GM12865 (cell line): ENCODE measurements at regions not wholly inside any gene's neighbourhood (a gene's known extent, or its start where the extent isn't known, plus 50 kb on each side); places are given as distances from the start of the nearest gene placed in this dataset.

Experiments
- DNase-seq: peaks from one replicate; pipeline ENCODE4 v3.0.0; 2010; ENCODE audit warnings: low read depth
- H3K4me3 ChIP-seq: 2 replicates; pipeline ENCODE4 v1.5.1; 2011; ENCODE audit warnings: mild to moderate bottlenecking, low read depth, low read length, control low read depth
- TF ChIP-seq, protein P1 (sequence below): IDR thresholded peaks from 2 replicates; pipeline ENCODE4 v1.5.1; 2011; ENCODE audit warnings: low read length, control low read depth, low read depth, inconsistent platforms; ENCODE audit not compliant: insufficient read depth; ENCODE audit errors: missing control alignments

DNA sequence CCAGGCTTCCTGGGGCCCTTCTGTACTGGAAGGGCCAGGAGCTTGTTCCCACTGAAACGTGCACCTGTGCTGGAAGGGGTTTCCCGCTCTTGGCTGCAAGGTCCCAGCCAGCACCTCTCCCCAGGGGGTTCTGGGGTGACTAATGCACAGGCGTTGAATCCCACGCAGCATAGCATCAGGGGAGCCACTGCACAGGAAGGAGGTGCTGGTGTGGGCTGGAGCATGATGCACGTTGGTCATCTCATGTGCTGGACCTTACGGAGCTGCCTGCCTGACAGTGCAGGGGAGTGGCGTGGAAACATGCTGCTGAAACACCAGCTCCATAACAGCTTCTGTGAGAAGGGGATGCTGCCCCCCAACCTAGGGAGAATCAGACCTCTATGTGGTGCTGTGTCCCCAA is 623.0 kb downstream of the AACS start:
- TF ChIP-seq, protein P1, sequence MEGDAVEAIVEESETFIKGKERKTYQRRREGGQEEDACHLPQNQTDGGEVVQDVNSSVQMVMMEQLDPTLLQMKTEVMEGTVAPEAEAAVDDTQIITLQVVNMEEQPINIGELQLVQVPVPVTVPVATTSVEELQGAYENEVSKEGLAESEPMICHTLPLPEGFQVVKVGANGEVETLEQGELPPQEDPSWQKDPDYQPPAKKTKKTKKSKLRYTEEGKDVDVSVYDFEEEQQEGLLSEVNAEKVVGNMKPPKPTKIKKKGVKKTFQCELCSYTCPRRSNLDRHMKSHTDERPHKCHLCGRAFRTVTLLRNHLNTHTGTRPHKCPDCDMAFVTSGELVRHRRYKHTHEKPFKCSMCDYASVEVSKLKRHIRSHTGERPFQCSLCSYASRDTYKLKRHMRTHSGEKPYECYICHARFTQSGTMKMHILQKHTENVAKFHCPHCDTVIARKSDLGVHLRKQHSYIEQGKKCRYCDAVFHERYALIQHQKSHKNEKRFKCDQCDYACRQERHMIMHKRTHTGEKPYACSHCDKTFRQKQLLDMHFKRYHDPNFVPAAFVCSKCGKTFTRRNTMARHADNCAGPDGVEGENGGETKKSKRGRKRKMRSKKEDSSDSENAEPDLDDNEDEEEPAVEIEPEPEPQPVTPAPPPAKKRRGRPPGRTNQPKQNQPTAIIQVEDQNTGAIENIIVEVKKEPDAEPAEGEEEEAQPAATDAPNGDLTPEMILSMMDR = no peak
- DNase-seq = no peak

GRCh38 chr12:125688881-125689280 is 623.6 kb downstream of the AACS start:
- no peak for DNase-seq
- H3K4me3 ChIP-seq = no peak overlapping the region
- TF ChIP-seq, protein P1 = no peak

More for the DNA sequence above, 623.0 kb downstream of the AACS start:
- H3K4me3 ChIP-seq = no peak overlapping the region

DNA sequence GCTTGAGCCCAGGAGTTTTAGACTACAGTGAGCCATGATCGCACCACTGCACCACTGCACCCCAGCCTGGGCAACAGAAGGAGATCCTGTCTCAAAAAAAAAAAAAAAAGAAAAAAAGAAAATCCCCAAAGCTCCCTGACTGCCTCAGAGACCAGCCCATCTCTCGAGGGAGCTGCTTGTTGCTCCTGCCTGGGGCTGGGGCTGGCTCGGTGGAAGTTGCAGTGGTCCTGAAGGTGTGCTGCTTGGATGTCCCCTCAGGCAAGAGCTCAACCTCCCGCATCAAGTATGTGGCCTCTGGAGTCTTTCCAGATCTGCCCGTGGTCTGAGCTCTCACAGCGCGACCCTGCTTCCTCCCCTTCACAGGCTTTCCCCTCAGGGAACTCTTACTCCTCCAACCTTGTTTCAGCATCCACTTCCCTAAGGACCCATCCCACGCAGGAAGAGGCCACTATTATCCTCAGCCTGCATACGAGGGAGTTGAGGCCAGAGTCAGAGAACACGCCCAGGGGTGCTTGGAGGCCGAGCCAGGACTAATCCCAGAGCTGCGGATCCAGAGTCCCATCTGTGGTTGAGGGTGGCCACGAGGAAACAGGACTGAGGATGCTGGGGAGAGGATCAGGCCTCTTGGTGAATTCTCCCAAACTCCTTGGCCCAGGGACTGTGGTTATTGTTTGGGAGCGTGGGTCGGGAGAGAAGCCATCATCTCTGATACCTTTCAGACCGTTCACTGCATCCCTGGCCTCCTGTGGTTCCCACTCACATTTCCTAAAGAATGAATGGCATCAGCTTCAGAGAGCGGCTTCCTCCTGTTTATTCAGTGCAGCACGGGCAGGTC is 624.6 kb downstream of the AACS start:
- no peak for DNase-seq

DNA sequence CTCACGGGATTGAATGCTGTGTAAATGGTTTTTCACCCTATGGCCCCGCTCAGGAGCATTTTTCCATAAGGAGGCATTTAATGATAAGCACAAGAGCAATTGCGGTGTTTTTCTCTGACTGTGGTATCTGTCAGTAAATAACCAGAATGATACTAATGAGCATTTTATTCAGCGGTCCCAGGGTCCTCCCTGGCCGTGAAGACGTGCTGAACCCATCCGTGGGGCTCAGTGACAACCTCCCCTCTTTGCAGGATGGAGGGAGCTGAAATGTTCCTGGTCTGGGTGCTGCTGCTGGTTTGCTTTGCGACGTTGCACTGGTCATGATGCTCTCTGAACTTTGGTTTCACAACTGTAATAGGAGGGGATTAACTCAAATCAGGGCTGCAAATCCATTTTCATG is 625.6 kb downstream of the AACS start:
- TF ChIP-seq, protein P1 = no peak
- no peak overlapping the region for H3K4me3 ChIP-seq
- DNase-seq = no peak

More for the DNA sequence above, 624.6 kb downstream of the AACS start:
- TF ChIP-seq, protein P1 = no peak
- H3K4me3 ChIP-seq = no peak overlapping the region

DNA sequence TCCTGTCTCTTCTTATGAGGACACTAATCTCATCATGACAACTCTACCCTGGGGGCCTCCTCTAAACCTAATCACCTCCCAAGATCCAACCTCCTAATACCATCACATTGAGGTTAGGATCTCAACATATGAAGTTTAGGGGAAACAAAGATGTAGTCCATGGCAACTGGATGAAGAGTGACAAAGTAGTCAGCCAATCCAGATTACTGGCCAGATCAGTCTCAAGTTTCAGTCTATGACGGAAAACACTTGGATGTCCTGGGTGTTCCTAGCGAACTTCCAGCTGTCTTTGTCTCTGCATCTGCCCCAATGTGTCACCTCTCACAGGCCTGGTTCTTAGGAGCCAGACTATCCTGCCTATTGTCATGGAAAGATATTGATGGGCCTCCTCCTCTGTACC is 630.8 kb downstream of the AACS start:
- no peak for DNase-seq
- TF ChIP-seq, protein P1 = no peak
- H3K4me3 ChIP-seq = no peak overlapping the region

DNA sequence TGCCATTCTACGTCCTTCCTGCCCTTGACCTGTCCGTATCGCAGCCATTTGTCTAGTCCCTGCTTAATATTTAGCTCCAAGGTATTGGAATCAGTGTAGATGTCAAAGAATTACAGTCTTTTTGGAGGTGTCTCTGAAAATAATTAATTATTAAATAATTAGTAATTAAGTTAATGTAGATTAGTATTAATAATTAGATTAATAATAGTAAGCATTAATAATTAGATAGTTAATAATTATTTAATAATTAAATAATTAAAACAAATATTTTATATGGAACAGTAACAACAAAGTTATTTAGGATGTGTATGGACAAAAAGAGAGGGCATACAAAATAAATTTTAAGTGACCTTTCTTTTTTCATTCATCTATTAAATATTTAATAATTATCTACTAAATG is 639.6 kb downstream of the AACS start:
- H3K4me3 ChIP-seq = no peak overlapping the region
- TF ChIP-seq, protein P1 = no peak
- DNase-seq = no peak

GRCh38 chr12:125720961-125721360 is 655.7 kb downstream of the AACS start:
- TF ChIP-seq, protein P1 = no peak
- DNase-seq = no peak
- no peak overlapping the region for H3K4me3 ChIP-seq
